Upper lobe of left lung (tissue), 6 donors: ENCODE measurements at regions not wholly inside any gene's neighbourhood (a gene's known extent, or its start where the extent isn't known, plus 50 kb on each side); places are given as distances from the start of the nearest gene placed in this dataset.

Experiments
- ATAC-seq, 2 donors: fragments of 200-7000 bp; cut with Tn5 transposase; one replicate each; pipeline ENCODE4 v1.9.1; 2022; ENCODE audit warnings: mild to moderate bottlenecking in 2 of 2, moderate library complexity in 2 of 2; ENCODE audit not compliant: low FRiP score in 2 of 2
- DNase-seq, 2 donors: peaks; one replicate each; pipeline ENCODE4 v3.0.0-alpha.2; 2019 to 2020
- H3K27ac ChIP-seq, 4 donors: fragments of 200-600 bp; sonication (generic); one replicate each; pipeline ENCODE4 v1.5.1; 2016 to 2019
- H3K27me3 ChIP-seq, 4 donors: fragments of 200-600 bp; sonication (generic); one replicate each; pipeline ENCODE4 v1.5.1; 2017 to 2019
- H3K36me3 ChIP-seq, 4 donors: fragments of 200-600 bp; sonication (generic); one replicate each; pipeline ENCODE4 v1.5.1; 2016 to 2019
- H3K4me1 ChIP-seq, 4 donors: fragments of 200-600 bp; sonication (generic); one replicate each; pipeline ENCODE4 v1.5.1; 2018 to 2019
- H3K4me3 ChIP-seq, 4 donors: fragments of 200-600 bp; sonication (generic); one replicate each; pipeline ENCODE4 v1.5.1; 2017 to 2019; ENCODE audit warnings: mild to moderate bottlenecking in 2 of 4, moderate library complexity in 1 of 4
- H3K9me3 ChIP-seq, 4 donors: fragments of 200-600 bp; sonication (generic); one replicate each; pipeline ENCODE4 v1.5.1; 2018 to 2019
- EP300 ChIP-seq, 4 donors: sonication (generic); formaldehyde crosslinking; IDR thresholded peaks; one replicate each; pipeline ENCODE4 v1.5.1; 2017; ENCODE audit warnings: antibody characterized with exemption in 4 of 4, control low read depth in 2 of 4
- POLR2A ChIP-seq, 4 donors: fragments of 450-650 bp; IDR thresholded peaks; one replicate each; pipeline ENCODE4 v1.5.1; 2016 to 2017; ENCODE audit warnings: antibody characterized with exemption in 4 of 4, mild to moderate bottlenecking in 2 of 4
- POLR2AphosphoS5 ChIP-seq, 2 donors: sonication (generic); formaldehyde crosslinking; IDR thresholded peaks; one replicate each; pipeline ENCODE4 v1.5.1; 2017; ENCODE audit warnings: antibody characterized with exemption in 2 of 2
- WGBS, 2 donors: methylation state at CpG; one replicate each; pipeline ENCODE4 v1.1.5; 2017 to 2018; 5-methylcytosine and 5-hydroxymethylcytosine counted together
- TF ChIP-seq, protein P1 (sequence below), 6 experiments: fragments of 450-650 bp in 4 of 6; fragments of 200-600 bp in 2 of 6; sonication (generic) in 2 of 6; IDR thresholded peaks; one replicate each; pipeline ENCODE4 v1.5.1; 2016 to 2019; ENCODE audit warnings: antibody characterized with exemption in 6 of 6
- donor health status: DM: no; HTN: no; CAD: no; lungs with moderate emphysema.
- donor health status: DM: no; HTN: yes; CAD: no; lungs with severe emphysema.

DNA sequence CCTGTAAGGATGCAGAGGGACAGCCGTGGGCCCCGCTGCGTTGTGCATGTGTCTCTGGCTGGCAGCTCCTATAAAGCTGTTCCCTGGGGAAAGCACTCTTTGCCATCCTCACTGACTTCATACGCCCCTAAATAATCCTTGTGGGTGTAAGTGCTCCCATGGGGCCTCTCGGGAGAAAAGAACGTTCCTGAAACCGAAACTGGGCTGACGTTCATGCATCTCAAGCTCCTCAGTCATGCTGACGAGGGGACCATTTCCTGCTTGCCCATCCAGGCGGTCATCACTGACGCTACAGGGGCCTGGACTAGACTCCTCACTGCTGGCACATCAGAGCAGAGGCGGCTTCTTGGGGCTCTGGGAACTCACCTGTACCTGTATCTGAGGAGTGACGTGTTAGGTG, 73.1 kb upstream of the USP24 start:
- WGBS, 2 donors = 91 to 95% methylated on average over 10 to 12 of the region's 13 CpGs

DNA sequence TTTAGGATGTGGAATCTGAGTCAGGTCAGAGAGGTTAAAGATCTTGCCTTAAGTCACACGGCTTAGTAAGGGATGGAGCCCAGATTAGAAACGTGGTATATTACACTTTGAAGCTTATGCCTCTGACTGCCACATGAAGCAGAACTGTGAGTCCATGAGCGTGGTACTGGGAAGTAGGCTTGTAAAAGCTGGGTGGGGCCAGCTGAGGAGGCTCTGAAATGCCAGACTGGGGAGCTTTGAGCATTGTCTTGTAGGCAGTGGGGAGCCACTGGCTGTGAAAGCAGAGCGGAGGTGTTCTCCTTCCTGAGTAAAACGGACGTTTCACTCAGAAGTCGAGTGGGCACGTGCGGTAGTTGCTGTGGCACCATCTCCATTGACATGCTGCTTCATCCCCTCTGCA, 72.6 kb upstream of the USP24 start:
- no peaks in the 10 kb centered on the region for H3K4me1 ChIP-seq
- H3K4me3 ChIP-seq = no peak overlapping the region
- H3K27ac ChIP-seq = no peak overlapping the region
- 88 to 93% methylated on average over 9 of the region's 9 CpGs for WGBS, 2 donors
- no peaks in the 10 kb centered on the region for H3K27me3 ChIP-seq
- DNase-seq (no peak), ATAC-seq (no peak)
- no peaks in the 10 kb centered on the region for H3K9me3 ChIP-seq
- no peak for TF ChIP-seq POLR2A (IDR thresholded peaks at IDR 0.05)
- TF ChIP-seq, protein P1, sequence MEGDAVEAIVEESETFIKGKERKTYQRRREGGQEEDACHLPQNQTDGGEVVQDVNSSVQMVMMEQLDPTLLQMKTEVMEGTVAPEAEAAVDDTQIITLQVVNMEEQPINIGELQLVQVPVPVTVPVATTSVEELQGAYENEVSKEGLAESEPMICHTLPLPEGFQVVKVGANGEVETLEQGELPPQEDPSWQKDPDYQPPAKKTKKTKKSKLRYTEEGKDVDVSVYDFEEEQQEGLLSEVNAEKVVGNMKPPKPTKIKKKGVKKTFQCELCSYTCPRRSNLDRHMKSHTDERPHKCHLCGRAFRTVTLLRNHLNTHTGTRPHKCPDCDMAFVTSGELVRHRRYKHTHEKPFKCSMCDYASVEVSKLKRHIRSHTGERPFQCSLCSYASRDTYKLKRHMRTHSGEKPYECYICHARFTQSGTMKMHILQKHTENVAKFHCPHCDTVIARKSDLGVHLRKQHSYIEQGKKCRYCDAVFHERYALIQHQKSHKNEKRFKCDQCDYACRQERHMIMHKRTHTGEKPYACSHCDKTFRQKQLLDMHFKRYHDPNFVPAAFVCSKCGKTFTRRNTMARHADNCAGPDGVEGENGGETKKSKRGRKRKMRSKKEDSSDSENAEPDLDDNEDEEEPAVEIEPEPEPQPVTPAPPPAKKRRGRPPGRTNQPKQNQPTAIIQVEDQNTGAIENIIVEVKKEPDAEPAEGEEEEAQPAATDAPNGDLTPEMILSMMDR (IDR thresholded peaks at IDR 0.05) = no peak
- H3K36me3 ChIP-seq = no peaks in the 10 kb centered on the region

More for the DNA sequence above, 73.1 kb upstream of the USP24 start:
- ATAC-seq = no peak
- Histone ChIP-seq H3K27me3 (no peaks in the 10 kb centered on the region), H3K36me3 (no peaks in the 10 kb centered on the region), H3K27ac (no peak overlapping the region), H3K4me3 (no peak overlapping the region), H3K4me1 (no peaks in the 10 kb centered on the region), H3K9me3 (no peaks in the 10 kb centered on the region)
- no peak for DNase-seq
- TF ChIP-seq EP300 (IDR thresholded peaks at IDR 0.05) = peak in 1 of 4 donors; percentile 10
- no peak for TF ChIP-seq POLR2A (IDR thresholded peaks at IDR 0.05)

DNA sequence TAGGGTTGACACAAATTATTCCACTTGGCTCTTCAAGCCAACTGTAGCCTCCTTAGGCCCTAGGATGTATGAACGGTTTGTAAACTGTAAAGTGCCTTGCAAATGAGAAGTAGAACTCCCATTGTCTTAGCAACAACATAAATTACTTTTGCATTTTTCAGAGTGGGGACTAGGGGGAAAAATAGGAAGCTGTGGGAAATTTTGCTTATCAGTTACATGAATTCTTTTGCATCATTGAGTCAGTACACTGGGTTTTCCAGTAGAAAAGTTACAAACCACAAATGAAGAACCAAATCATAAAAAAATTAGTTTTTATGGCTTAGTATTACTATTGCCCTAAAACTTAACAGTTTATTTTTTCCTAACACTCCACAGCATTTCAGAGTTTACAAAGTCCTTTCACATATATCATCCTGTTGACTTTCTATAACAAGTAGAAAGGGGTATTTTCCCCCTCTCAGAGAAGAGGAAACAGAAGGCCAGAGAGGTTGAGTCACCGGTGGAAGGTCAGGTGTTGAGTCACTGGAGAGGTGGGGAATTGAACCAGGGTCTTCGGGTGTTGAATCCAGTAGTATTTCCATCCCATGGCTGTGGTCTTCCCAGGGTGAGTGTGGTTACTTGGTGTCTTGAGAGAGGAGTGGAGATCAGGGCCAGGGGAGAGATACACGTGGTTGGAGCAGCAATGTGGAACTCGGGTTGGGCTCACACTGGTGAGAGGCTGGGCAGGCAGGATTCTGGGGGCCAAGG, 71.9 kb upstream of the USP24 start:
- no peaks in the 10 kb centered on the region for H3K27me3 ChIP-seq
- H3K9me3 ChIP-seq = no peaks in the 10 kb centered on the region
- H3K36me3 ChIP-seq = no peaks in the 10 kb centered on the region
- no peak overlapping the region for H3K27ac ChIP-seq
- WGBS, 2 donors = 60 to 62% methylated on average over 5 of the region's 5 CpGs
- TF ChIP-seq POLR2AphosphoS5 (IDR thresholded peaks at IDR 0.05) (no peak), EP300 (IDR thresholded peaks at IDR 0.05) (no peak), POLR2A (IDR thresholded peaks at IDR 0.05) (no peak)
- TF ChIP-seq, protein P1 (IDR thresholded peaks at IDR 0.05) = no peak
- H3K4me1 ChIP-seq = no peaks in the 10 kb centered on the region
- DNase-seq (no peak), ATAC-seq (no peak)
- H3K4me3 ChIP-seq = no peak overlapping the region

DNA sequence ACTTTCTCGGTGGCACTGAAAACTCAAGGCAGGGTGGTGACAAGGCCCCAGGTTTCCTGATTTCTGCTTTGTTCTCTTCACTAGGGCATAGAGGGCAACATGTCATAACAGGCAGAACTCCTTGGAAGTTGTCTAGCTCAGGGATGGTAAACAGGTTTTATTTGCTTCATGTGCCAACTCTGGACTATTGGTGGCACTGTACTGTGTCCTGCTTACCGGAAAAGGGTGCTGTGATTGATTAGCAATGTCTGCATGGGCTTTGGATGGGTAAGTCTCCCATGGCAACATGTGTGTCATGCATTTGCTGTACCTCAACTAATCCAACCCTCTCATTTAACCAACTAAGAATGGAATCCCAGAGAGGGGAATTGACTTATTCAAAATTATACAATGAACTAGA, 70.7 kb upstream of the USP24 start:
- ATAC-seq (no peak), DNase-seq (no peak)
- WGBS, 2 donors = 81 to 86% methylated on average over 2 of the region's 2 CpGs
- Histone ChIP-seq H3K9me3 (no peaks in the 10 kb centered on the region), H3K36me3 (no peaks in the 10 kb centered on the region), H3K27ac (no peak overlapping the region), H3K4me3 (no peak overlapping the region), H3K4me1 (no peaks in the 10 kb centered on the region), H3K27me3 (no peaks in the 10 kb centered on the region)
- TF ChIP-seq, protein P1 (IDR thresholded peaks at IDR 0.05) = no peak
- TF ChIP-seq EP300 (IDR thresholded peaks at IDR 0.05) (no peak), POLR2A (IDR thresholded peaks at IDR 0.05) (no peak), POLR2AphosphoS5 (IDR thresholded peaks at IDR 0.05) (no peak)

DNA sequence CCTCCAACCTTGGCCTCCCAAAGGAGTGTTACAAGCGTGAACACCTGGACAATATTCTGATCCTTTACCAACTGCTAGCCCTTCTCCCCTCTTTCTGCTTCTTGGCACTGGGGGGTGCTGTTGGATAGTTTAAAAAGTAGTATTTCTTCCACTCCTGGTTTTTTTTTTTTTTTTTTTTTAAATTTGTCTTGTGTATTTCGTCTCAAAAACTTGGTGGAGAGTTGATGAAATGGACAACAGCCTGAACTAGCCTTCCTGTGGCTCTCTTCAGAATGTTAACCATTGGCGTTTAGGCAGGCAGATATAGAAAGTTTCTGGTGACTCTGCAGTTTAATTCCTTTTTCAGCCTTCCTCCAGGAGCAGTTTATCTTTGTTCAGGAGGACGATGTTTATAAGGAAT, 69.7 kb upstream of the USP24 start:
- Histone ChIP-seq H3K4me3 (no peak overlapping the region), H3K27me3 (no peaks in the 10 kb centered on the region), H3K4me1 (no peaks in the 10 kb centered on the region), H3K9me3 (no peaks in the 10 kb centered on the region), H3K36me3 (no peaks in the 10 kb centered on the region), H3K27ac (no peak overlapping the region)
- no peak for DNase-seq
- WGBS, 2 donors = 33 to 34% methylated on average over 4 of the region's 4 CpGs
- TF ChIP-seq, protein P1 (IDR thresholded peaks at IDR 0.05) = peak in 5 of 6 experiments; percentile 15 to 47 (median 36)
- no peak for TF ChIP-seq EP300 (IDR thresholded peaks at IDR 0.05)
- ATAC-seq = peak in 1 of 2 donors; percentile 69
